ENCODE measurements at regions not wholly inside any gene's neighbourhood (a gene's known extent, or its start where the extent isn't known, plus 50 kb on each side); places are given as distances from the start of the nearest gene placed in this dataset.
A peak's percentile ranks its signal among the peaks of the same experiment; 100 is the strongest.

GRCh38 chr13:66162470-66162869 is 1067.7 kb downstream of the PCDH9 start:
- peak in 1 of 2 donors; percentile 21 for DNase-seq
- no peak overlapping the region for H2BK120ac ChIP-seq (ENCODE audit: insufficient read depth, low read length, poor library complexity)
- H3K79me2 ChIP-seq (ENCODE audit: control insufficient read depth, insufficient read depth, low read length, poor library complexity): no peaks in the 10 kb centered on the region
- H3K79me1 ChIP-seq (ENCODE audit: low read length): no peaks in the 10 kb centered on the region
- WGBS (ENCODE audit: extremely low coverage, insufficient coverage, insufficient read length): no CpG with 5 or more reads among the region's 2 CpGs
- H3K9ac ChIP-seq (ENCODE audit: low read length): no peak overlapping the region
- H4K8ac ChIP-seq (ENCODE audit: low read depth, low read length): no peak overlapping the region
- H3K14ac ChIP-seq (ENCODE audit: low read length): no peak overlapping the region
- H3K27me3 ChIP-seq (ENCODE audit: insufficient read depth, low read length): no peaks in the 10 kb centered on the region
- H3K27ac ChIP-seq (ENCODE audit: low read depth, low read length): no peak overlapping the region
- H2BK5ac ChIP-seq (ENCODE audit: low read depth, low read length, poor library complexity): no peak overlapping the region
- H3K23ac ChIP-seq (ENCODE audit: low read length): no peak overlapping the region
- H3K4ac ChIP-seq (ENCODE audit: low read depth, low read length): no peak overlapping the region
- no peak overlapping the region for H4K91ac ChIP-seq (ENCODE audit: low read depth, low read length)
- H2BK12ac ChIP-seq (ENCODE audit: low read length): no peak overlapping the region
- no peak overlapping the region for H2AK5ac ChIP-seq (ENCODE audit: low read length)
- no peak overlapping the region for H3K4me2 ChIP-seq (ENCODE audit: low read length)
- H3K4me3 ChIP-seq (ENCODE audit: low read depth, low read length): no peak overlapping the region
- no peaks in the 10 kb centered on the region for H3K36me3 ChIP-seq (ENCODE audit: control insufficient read depth in 1 of 2, insufficient read depth in 2 of 2, low read length in 2 of 2)
- H2AFZ ChIP-seq (ENCODE audit: insufficient read depth, low read length, poor library complexity): no peak overlapping the region
- H3K4me1 ChIP-seq (ENCODE audit: control insufficient read depth in 1 of 2, insufficient read depth in 2 of 2, low read length in 2 of 2): peaks cover 0 to 3% of the 10 kb centered on the region in 2 experiments
- H4K12ac ChIP-seq (ENCODE audit: low read depth, low read length): no peak overlapping the region
- no peak overlapping the region for H3K18ac ChIP-seq (ENCODE audit: low read length)
- no peaks in the 10 kb centered on the region for H3K9me3 ChIP-seq (ENCODE audit: insufficient read depth, low read depth, low read length)

- no peak overlapping the region for H3K9ac ChIP-seq (ENCODE audit: low read length)
- H3K79me1 ChIP-seq (ENCODE audit: low read length): no peaks in the 10 kb centered on the region
- H2BK5ac ChIP-seq (ENCODE audit: low read depth, low read length, poor library complexity): no peak overlapping the region
- no peaks in the 10 kb centered on the region for H3K9me3 ChIP-seq (ENCODE audit: insufficient read depth, low read depth, low read length)
- no peak overlapping the region for H3K18ac ChIP-seq (ENCODE audit: low read length)
- no peaks in the 10 kb centered on the region for H3K36me3 ChIP-seq (ENCODE audit: control insufficient read depth in 1 of 2, insufficient read depth in 2 of 2, low read length in 2 of 2)
- H4K91ac ChIP-seq (ENCODE audit: low read depth, low read length): no peak overlapping the region
- peaks cover 0 to 3% of the 10 kb centered on the region in 2 experiments for H3K4me1 ChIP-seq (ENCODE audit: control insufficient read depth in 1 of 2, insufficient read depth in 2 of 2, low read length in 2 of 2)
- no peak overlapping the region for H2AFZ ChIP-seq (ENCODE audit: insufficient read depth, low read length, poor library complexity)
- H4K8ac ChIP-seq (ENCODE audit: low read depth, low read length): no peak overlapping the region
- no peak overlapping the region for H2AK5ac ChIP-seq (ENCODE audit: low read length)
- H3K23ac ChIP-seq (ENCODE audit: low read length): no peak overlapping the region
- H3K4me2 ChIP-seq (ENCODE audit: low read length): no peak overlapping the region
- no peaks in the 10 kb centered on the region for H3K79me2 ChIP-seq (ENCODE audit: control insufficient read depth, insufficient read depth, low read length, poor library complexity)
- no peak overlapping the region for H3K4me3 ChIP-seq (ENCODE audit: low read depth, low read length)
- no peaks in the 10 kb centered on the region for H3K27me3 ChIP-seq (ENCODE audit: insufficient read depth, low read length)
- WGBS (ENCODE audit: extremely low coverage, insufficient coverage, insufficient read length): no CpG with 5 or more reads among the region's 6 CpGs
- no peak overlapping the region for H4K12ac ChIP-seq (ENCODE audit: low read depth, low read length)
- H3K27ac ChIP-seq (ENCODE audit: low read depth, low read length): no peak overlapping the region
- H3K14ac ChIP-seq (ENCODE audit: low read length): no peak overlapping the region
- no peak overlapping the region for H2BK120ac ChIP-seq (ENCODE audit: insufficient read depth, low read length, poor library complexity)
- DNase-seq: no peak
- H3K4ac ChIP-seq (ENCODE audit: low read depth, low read length): no peak overlapping the region
- no peak overlapping the region for H2BK12ac ChIP-seq (ENCODE audit: low read length)
Measured at GRCh38 chr13:66159511-66159910, 1070.6 kb downstream of the PCDH9 start.

GRCh38 chr13:66154976-66155375 is 1075.2 kb downstream of the PCDH9 start:
- Histone ChIP-seq H3K4me3 (ENCODE audit: low read depth, low read length) (no peak overlapping the region), H3K4ac (ENCODE audit: low read depth, low read length) (no peak overlapping the region), H2AK5ac (ENCODE audit: low read length) (no peak overlapping the region), H3K79me1 (ENCODE audit: low read length) (no peaks in the 10 kb centered on the region), H2BK5ac (ENCODE audit: low read depth, low read length, poor library complexity) (no peak overlapping the region), H4K91ac (ENCODE audit: low read depth, low read length) (no peak overlapping the region), H3K14ac (ENCODE audit: low read length) (no peak overlapping the region), H2AFZ (ENCODE audit: insufficient read depth, low read length, poor library complexity) (no peak overlapping the region), H3K27me3 (ENCODE audit: insufficient read depth, low read length) (no peaks in the 10 kb centered on the region), H4K8ac (ENCODE audit: low read depth, low read length) (no peak overlapping the region), H3K9ac (ENCODE audit: low read length) (no peak overlapping the region), H3K18ac (ENCODE audit: low read length) (no peak overlapping the region), H3K27ac (ENCODE audit: low read depth, low read length) (no peak overlapping the region), H3K23ac (ENCODE audit: low read length) (no peak overlapping the region), H3K4me1 (ENCODE audit: control insufficient read depth in 1 of 2, insufficient read depth in 2 of 2, low read length in 2 of 2) (peaks cover 0 to 3% of the 10 kb centered on the region in 2 experiments), H3K9me3 (ENCODE audit: insufficient read depth, low read depth, low read length) (no peaks in the 10 kb centered on the region), H3K79me2 (ENCODE audit: control insufficient read depth, insufficient read depth, low read length, poor library complexity) (no peaks in the 10 kb centered on the region), H3K36me3 (ENCODE audit: control insufficient read depth in 1 of 2, insufficient read depth in 2 of 2, low read length in 2 of 2) (no peaks in the 10 kb centered on the region), H2BK120ac (ENCODE audit: insufficient read depth, low read length, poor library complexity) (no peak overlapping the region), H4K12ac (ENCODE audit: low read depth, low read length) (no peak overlapping the region), H3K4me2 (ENCODE audit: low read length) (no peak overlapping the region), H2BK12ac (ENCODE audit: low read length) (no peak overlapping the region)
- no peak for DNase-seq
- no CpG with 5 or more reads among the region's 1 CpG for WGBS (ENCODE audit: extremely low coverage, insufficient coverage, insufficient read length)

GRCh38 chr13:66154354-66154753 is 1075.8 kb downstream of the PCDH9 start:
- Histone ChIP-seq H2BK120ac (ENCODE audit: insufficient read depth, low read length, poor library complexity) (no peak overlapping the region), H3K79me1 (ENCODE audit: low read length) (no peaks in the 10 kb centered on the region), H3K27me3 (ENCODE audit: insufficient read depth, low read length) (no peaks in the 10 kb centered on the region), H3K9ac (ENCODE audit: low read length) (no peak overlapping the region), H3K18ac (ENCODE audit: low read length) (no peak overlapping the region), H3K4me1 (ENCODE audit: control insufficient read depth in 1 of 2, insufficient read depth in 2 of 2, low read length in 2 of 2) (peaks cover 0 to under 1% of the 10 kb centered on the region in 2 experiments), H3K14ac (ENCODE audit: low read length) (no peak overlapping the region), H2AK5ac (ENCODE audit: low read length) (no peak overlapping the region), H3K9me3 (ENCODE audit: insufficient read depth, low read depth, low read length) (no peaks in the 10 kb centered on the region), H3K23ac (ENCODE audit: low read length) (no peak overlapping the region), H4K12ac (ENCODE audit: low read depth, low read length) (no peak overlapping the region), H3K4me3 (ENCODE audit: low read depth, low read length) (no peak overlapping the region), H4K91ac (ENCODE audit: low read depth, low read length) (no peak overlapping the region), H4K8ac (ENCODE audit: low read depth, low read length) (no peak overlapping the region), H3K79me2 (ENCODE audit: control insufficient read depth, insufficient read depth, low read length, poor library complexity) (no peaks in the 10 kb centered on the region), H2BK12ac (ENCODE audit: low read length) (no peak overlapping the region), H3K36me3 (ENCODE audit: control insufficient read depth in 1 of 2, insufficient read depth in 2 of 2, low read length in 2 of 2) (no peaks in the 10 kb centered on the region), H2AFZ (ENCODE audit: insufficient read depth, low read length, poor library complexity) (no peak overlapping the region), H3K4me2 (ENCODE audit: low read length) (no peak overlapping the region), H3K27ac (ENCODE audit: low read depth, low read length) (no peak overlapping the region), H2BK5ac (ENCODE audit: low read depth, low read length, poor library complexity) (no peak overlapping the region), H3K4ac (ENCODE audit: low read depth, low read length) (no peak overlapping the region)
- no CpG with 5 or more reads among the region's 1 CpG for WGBS (ENCODE audit: extremely low coverage, insufficient coverage, insufficient read length)
- DNase-seq: no peak
